Stimulated activated CD4-positive, alpha-beta T cell treated with anti-CD3 and anti-CD28 coated beads, TNF-alpha, amount 100 ng/mL, for 48 hours (primary cell): ENCODE measurements at regions not wholly inside any gene's neighbourhood (a gene's known extent, or its start where the extent isn't known, plus 50 kb on each side); places are given as distances from the start of the nearest gene placed in this dataset.
"Not testable (repeated sequence)": the region's sequence is repeated elsewhere in the genome, so short reads cannot be mapped to it uniquely, and the experiment has no call there.

Experiments
- DNase-seq, 3 donors: peaks; one replicate each; pipeline ENCODE4 v3.0.0-alpha.2; 2020; ENCODE audit warnings: low read depth in 3 of 3

- no peak for DNase-seq
Measured at GRCh38 chr5:110812639-110813038, 73.8 kb downstream of the SLC25A46 start.

DNA sequence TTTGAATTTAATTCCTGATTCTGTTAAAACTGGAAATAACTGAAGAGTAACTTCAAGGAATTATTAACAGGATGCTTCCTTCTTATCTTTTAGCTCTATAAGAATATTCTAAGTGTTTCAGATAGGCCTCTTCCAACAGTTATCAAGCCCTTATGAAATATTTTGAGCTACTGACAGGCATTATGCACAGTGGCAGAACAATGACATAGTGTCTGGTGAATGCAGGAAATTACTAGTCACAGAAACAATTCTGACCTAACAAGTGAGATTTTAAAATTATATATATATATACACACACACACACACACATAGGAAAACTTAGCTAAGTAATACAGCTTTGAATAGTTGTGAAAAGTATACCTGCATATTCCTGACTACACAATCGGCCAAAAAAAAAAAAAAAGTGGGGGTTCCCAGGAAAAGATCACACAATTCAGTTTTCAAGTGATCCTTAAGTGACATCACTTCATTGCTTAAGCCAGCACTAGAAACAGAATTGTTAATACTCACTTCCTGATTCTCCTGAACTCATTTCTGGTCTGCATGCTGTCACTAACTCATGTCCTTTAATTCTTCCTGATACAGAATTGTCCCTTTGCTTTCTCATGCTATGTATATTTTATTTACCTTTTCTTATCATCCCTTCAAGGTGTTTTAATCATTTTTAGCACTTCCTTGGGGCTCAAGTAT, 77.3 kb downstream of the SLC25A46 start:
- DNase-seq = no peak

GRCh38 chr5:110817459-110817858, 78.7 kb downstream of the SLC25A46 start:
- DNase-seq = no peak

DNA sequence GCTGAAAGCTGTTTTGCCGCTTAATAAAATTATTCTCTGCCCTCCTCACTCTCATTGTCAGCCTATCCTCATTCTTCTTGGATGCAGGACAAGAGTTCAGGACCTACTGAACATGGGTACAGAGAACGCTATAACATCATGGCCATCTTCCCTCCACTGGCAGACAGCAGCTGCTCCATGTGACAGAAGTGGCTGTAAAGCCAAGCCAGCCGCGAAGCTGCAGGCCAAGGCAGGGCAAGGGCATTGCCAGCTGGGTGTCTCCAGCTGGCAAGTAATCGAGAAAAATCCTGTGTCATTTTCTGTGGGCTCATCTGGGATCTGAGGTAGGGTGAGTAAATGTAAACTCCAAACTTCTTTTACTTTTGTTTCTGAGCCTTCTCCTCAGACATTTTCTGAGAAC, 84.8 kb downstream of the SLC25A46 start:
- no peak for DNase-seq

GRCh38 chr5:110824936-110825441, 86.2 kb downstream of the SLC25A46 start:
- no peak for DNase-seq

DNA sequence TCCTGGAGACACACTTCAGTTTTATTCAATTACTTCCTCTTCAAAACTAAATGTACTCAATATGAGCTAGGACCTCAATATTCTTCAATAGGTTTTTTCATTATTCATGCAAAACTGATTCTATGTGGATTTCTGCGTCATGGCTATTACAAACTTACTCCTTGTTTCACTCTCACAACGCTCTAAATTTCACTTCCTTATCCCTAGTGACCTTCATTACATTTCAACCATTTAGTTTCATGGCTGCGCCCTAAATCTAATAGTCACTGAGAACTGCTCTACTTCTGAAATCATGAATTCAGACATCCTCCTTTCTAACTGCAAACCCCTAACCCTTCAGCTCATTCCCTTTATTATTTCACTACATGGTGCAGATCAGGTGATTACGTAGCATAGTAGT, 93.9 kb downstream of the SLC25A46 start:
- DNase-seq = no peak

DNA sequence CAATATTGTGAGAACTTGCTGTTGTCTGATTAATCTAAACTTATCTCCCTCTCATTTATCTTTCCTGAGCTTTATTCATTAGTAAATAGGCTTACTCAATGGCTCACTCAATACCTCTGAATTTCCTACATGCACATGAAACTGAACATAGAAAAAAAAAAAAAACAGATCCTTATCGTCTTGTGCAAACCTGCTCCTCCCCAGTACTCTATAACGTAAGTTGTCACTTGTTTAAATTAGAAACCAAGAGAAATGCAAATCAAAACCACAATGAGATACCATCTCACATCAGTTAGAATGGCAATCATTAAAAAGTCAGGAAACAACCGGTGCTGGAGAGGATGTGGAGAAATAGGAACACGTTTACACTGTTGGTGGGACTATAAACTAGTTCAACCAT, 96.1 kb downstream of the SLC25A46 start:
- not testable (repeated sequence) for DNase-seq

GRCh38 chr5:110836851-110837250, 98.0 kb downstream of the SLC25A46 start:
- no peak for DNase-seq

DNA sequence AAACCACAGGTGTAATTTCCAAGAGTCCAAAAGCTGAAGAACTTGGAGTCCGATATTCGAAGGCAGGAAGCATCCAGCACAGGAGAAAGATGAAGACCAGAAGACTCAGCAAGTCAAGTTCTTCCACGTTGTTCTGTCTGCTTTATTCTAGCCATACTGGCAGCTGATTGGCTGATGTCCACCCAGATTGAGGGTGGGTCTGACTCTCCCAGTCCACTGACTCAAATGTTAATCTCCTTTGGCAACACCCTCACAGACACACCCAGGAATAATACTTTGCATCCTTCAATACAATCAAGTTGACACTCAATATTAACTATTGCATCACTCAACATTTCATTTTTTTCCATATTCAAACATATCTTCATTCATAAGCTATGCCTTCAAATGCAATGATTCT, 99.5 kb downstream of the SLC25A46 start:
- not testable (repeated sequence) for DNase-seq

GRCh38 chr5:110838961-110839360, 100.2 kb downstream of the SLC25A46 start:
- no peak for DNase-seq

GRCh38 chr5:110840347-110840960, 101.6 kb downstream of the SLC25A46 start:
- no peak for DNase-seq

DNA sequence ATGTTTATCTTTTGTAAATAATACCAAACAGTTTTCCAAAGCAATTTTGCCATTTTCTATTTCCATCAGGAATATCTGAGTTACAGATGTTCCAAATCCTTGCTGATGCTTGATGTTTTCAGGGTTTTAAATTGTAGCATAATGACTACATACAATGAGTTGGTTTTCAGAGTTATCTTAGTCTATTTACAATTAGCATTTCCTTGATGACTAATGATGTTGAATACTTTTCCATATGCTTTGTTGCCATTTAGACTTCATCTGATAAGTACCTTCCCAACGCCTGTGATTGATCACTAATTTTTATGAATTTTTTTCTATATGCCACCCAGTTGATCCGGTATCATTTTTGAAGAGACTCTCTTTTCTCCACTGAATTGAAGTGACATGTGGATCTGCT, 102.3 kb downstream of the SLC25A46 start:
- DNase-seq = no peak

- no peak for DNase-seq
Measured at GRCh38 chr5:110842948-110843347, 104.1 kb downstream of the SLC25A46 start.

- DNase-seq = no peak
Measured at GRCh38 chr5:110844251-110844650, 105.4 kb downstream of the SLC25A46 start.

DNA sequence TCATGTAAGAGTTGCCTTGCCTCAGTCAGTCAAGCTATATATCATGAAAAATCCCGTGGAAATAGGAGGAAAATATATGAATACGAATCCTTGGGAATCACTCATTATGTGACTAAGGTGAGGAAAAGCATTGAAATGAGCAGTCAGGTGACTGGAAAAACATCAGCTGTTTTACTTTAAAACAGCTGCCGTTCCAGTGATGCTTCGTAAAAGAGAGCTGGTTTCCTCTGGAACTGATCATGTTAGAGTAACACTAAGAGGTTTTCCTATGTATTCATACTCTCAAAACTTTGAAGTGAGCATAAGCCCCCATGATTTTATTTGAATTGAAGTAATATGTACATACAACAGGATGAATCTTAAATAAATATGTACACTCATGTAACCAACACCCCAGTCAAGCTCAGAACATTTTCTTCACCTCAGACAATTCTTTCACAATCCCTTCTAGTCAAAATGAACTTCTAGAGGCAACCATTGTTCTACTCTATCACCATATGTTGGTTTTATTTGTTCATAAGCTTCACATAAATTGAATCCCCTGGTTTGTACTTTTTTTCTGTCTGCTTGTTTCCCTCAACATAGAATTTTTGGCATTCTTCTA, 107.7 kb downstream of the SLC25A46 start:
- no peak for DNase-seq

GRCh38 chr5:110851357-110851756, 112.5 kb downstream of the SLC25A46 start:
- DNase-seq = no peak

GRCh38 chr5:110852053-110852452, 113.2 kb downstream of the SLC25A46 start:
- no peak for DNase-seq

GRCh38 chr5:110852541-110852940, 113.7 kb downstream of the SLC25A46 start:
- DNase-seq = no peak

DNA sequence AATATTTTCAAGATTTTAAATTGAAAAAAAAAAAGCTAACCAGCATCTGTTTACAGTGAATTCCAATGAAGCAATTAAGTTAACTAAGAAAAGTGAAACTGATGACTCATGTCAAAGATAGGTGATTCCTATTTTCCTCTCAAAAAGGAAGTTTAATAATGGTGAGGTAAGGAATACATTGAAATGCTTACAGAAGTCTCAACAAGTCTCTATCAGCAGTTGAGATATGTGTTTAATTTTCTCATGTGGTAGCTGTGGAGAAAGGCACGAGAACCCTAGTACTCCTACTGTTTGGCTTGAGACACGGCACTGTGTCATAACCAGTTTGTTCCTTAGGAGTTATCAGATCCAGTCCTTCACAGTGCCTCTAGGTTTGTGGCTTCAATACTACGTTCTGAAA, 114.5 kb downstream of the SLC25A46 start:
- DNase-seq = no peak

- no peak for DNase-seq
Measured at GRCh38 chr5:110854200-110854599, 115.4 kb downstream of the SLC25A46 start.

DNA sequence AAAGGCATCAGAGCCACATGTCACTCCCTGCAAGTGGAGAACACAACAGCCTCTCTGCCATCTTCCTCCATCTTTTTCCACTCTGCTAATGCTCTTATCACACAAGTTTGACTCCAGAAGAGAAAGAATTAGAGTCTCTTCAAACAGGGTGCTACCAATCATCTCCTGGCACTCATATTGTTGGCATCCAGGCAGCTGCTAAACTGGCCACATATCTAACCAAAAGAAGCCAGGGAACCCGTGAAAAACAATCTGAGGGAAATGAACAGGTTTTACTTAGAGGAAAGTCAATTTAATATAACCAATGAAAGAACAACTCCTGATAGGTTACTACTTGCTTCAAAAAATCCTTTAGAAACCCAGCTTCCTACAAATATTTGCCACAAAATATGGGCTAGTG, 117.2 kb downstream of the SLC25A46 start:
- DNase-seq = no peak

DNA sequence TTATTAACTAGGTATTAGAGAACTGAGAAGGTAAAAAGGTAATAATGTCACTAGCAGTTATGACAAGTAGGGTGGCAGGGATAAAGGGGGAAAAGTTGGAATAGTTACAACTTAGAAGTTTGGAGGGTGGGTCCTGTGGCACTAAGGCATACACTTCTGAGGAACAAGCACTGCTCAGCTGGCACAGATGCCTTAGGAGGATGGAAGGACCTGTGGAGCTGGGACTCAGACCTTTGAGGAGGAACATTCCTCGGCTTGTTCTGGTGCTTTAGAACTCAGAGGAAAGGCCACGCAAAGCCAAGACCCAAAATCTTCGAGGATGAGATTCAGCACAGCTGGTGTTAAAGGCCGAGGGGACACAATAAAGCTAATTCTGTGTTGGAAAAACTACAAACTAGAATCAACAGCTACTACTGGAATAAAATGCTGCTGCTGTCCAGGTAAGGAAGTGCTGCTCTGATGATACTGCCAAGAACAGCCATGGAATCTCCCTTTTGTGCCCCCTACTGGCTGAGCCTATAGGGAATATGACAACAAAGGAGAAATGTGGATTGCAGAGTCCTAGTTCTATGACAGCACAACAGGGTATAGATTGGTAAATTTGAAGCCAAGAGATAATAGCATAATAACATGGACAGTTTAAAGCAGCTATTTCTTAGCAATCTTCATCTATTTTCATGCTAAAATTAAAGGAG, 126.7 kb downstream of the SLC25A46 start:
- peak in 1 of 3 donors; percentile 2 for DNase-seq
